ENCODE measurements at regions not wholly inside any gene's neighbourhood (a gene's known extent, or its start where the extent isn't known, plus 50 kb on each side); places are given as distances from the start of the nearest gene placed in this dataset.

DNA sequence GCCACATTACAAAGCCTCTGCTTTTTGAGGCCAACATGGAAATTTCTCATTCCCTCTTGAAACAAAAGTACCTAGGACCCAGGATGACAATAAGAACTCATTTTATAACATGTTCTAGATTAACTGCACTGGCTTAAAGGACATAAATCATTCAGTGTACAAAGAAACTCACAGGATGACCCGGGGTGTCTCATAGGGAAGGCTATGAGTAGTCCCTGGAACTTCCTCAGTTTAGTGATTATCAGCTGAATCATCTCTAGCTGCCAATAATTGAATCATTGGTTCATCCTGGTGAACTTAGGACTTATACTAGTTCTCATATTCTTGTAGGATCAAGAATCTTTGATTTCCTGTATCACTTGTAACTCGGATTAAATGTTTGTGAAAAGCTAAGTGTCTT, 95.8 kb upstream of the WDR1 start:
- no peak overlapping the region for H3K4me3 Mint-ChIP-seq (ENCODE audit: low read depth)
- no peaks in the 10 kb centered on the region for H3K4me1 Mint-ChIP-seq (ENCODE audit: low read depth)
- DNase-seq (ENCODE audit: low spot score) = no peak
- H3K9me3 Mint-ChIP-seq = no peaks in the 10 kb centered on the region
- H3K27me3 Mint-ChIP-seq (ENCODE audit: low read depth) = peaks cover 4% of the 10 kb centered on the region
- no peak overlapping the region for H3K27ac Mint-ChIP-seq
- no peaks in the 10 kb centered on the region for H3K36me3 Mint-ChIP-seq (ENCODE audit: low read depth)
- intact Hi-C loops (cut with micrococcal nuclease) = no loop called here

DNA sequence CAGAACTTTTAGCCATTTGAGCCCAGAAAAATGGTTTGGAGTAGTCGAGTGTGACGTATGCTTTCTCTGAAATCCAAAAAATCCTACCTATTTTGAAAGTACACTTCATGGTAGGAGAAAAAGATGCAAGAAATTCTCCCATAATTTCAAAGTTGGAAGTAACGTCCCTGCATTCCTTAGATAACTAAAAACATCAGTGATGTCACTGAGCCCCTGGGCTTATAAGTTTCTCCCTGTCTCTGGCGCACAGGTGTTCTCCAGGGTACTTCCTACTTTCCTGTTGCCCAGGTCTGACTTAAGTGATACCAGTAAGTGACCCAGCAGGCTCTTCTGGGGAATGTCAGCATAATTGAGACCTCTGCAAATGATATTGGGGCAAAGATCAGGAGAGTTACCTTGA, 90.5 kb upstream of the WDR1 start:
- DNase-seq (ENCODE audit: low spot score) = no peak
- intact Hi-C loops (cut with micrococcal nuclease) = loop anchor here (10.0 kb wide), 1 partner anchor 48 kb away; no protein-coding TSS in a partner anchor
- H3K36me3 Mint-ChIP-seq (ENCODE audit: low read depth) = no peaks in the 10 kb centered on the region
- H3K4me3 Mint-ChIP-seq (ENCODE audit: low read depth) = no peak overlapping the region
- H3K27ac Mint-ChIP-seq = no peak overlapping the region
- H3K4me1 Mint-ChIP-seq (ENCODE audit: low read depth) = no peaks in the 10 kb centered on the region
- peaks cover 6% of the 10 kb centered on the region for H3K27me3 Mint-ChIP-seq (ENCODE audit: low read depth)
- H3K9me3 Mint-ChIP-seq = no peaks in the 10 kb centered on the region

DNA sequence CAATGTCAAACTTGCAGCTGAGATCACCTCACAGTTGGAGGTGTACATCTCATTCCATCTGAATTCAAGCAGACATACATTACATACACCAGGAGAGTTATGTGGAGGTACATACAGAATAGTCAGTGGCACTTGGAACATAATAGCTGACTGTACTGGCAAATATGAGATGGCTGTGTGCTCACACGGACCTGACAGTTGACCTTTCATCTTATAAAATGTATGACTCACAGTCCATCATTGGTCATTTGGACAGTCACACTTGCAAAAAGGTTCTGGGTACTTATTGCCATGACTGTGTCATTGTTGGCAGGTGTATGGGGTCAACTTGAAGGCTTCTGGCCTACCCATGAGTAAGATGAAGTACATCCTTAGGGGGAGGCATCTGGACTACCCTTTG, 88.6 kb upstream of the WDR1 start:
- Mint-ChIP-seq H3K27ac (no peak overlapping the region), H3K4me1 (ENCODE audit: low read depth) (no peaks in the 10 kb centered on the region), H3K27me3 (ENCODE audit: low read depth) (peaks cover 6% of the 10 kb centered on the region), H3K36me3 (ENCODE audit: low read depth) (no peaks in the 10 kb centered on the region), H3K4me3 (ENCODE audit: low read depth) (no peak overlapping the region), H3K9me3 (no peaks in the 10 kb centered on the region)
- no peak for DNase-seq (ENCODE audit: low spot score)
- intact Hi-C loops (cut with micrococcal nuclease) = loop anchor here (10.0 kb wide), 1 partner anchor 50 kb away; no protein-coding TSS in a partner anchor

DNA sequence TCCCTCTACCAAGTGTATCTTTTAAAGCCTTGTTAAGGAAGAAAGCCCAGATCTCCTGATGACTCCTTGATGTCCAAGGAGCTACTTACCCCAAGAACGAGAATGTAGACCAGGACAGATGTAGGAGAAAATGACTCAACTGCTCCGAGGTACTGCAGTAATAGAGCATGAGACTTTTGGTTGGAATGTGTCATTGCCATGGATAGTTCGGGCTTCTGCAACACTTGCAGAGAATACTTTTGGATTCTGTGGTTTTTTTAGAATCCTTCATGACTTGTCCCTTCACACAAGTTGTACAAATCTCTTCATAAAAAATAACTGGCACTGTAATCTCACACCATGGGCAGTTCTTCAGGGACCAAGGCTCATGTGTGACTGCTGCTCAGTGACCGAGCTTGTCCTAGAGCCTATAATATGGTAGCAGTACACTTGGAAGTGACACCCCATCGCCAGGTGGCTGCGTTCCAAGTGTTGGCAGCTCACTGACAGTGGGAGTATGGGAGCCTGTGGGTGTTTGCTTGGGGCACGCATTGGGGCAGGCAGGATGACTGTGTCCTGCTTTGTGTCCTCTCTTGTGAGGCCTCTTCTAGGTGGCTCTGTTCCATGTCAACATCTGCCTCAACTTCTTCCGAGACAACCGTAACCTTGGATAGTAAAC, 87.9 kb upstream of the WDR1 start:
- intact Hi-C loops (cut with micrococcal nuclease) = loop anchor here (10.0 kb wide), 1 partner anchor 50 kb away; no protein-coding TSS in a partner anchor
- H3K36me3 Mint-ChIP-seq (ENCODE audit: low read depth) = no peaks in the 10 kb centered on the region
- H3K9me3 Mint-ChIP-seq = no peaks in the 10 kb centered on the region
- H3K4me1 Mint-ChIP-seq (ENCODE audit: low read depth) = no peaks in the 10 kb centered on the region
- H3K27me3 Mint-ChIP-seq (ENCODE audit: low read depth) = peaks cover 6% of the 10 kb centered on the region
- DNase-seq (ENCODE audit: low spot score) = no peak
- H3K27ac Mint-ChIP-seq = no peak overlapping the region
- no peak overlapping the region for H3K4me3 Mint-ChIP-seq (ENCODE audit: low read depth)

DNA sequence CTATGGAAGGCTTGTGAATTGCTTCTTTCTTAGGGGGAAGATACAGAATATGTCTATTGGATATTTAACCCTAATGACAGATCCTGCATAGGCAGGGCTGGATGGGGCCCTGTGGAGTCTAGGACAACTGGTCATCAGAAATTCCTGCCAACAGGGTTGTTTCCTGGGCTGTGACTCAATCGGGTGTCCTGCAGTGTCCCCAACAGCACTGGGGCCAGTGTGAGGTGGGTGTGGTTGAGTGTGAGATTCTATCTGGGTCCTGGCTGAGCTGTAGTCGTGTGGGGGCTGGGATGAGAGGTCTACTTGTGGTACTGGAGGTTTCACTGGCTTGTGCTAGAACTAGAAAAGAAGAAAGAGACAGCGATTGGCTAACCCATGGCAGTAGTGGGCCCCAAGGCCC, 87.3 kb upstream of the WDR1 start:
- intact Hi-C loops (cut with micrococcal nuclease) = loop anchor here (10.0 kb wide), 1 partner anchor 51 kb away; no protein-coding TSS in a partner anchor
- no peak overlapping the region for H3K4me3 Mint-ChIP-seq (ENCODE audit: low read depth)

DNA sequence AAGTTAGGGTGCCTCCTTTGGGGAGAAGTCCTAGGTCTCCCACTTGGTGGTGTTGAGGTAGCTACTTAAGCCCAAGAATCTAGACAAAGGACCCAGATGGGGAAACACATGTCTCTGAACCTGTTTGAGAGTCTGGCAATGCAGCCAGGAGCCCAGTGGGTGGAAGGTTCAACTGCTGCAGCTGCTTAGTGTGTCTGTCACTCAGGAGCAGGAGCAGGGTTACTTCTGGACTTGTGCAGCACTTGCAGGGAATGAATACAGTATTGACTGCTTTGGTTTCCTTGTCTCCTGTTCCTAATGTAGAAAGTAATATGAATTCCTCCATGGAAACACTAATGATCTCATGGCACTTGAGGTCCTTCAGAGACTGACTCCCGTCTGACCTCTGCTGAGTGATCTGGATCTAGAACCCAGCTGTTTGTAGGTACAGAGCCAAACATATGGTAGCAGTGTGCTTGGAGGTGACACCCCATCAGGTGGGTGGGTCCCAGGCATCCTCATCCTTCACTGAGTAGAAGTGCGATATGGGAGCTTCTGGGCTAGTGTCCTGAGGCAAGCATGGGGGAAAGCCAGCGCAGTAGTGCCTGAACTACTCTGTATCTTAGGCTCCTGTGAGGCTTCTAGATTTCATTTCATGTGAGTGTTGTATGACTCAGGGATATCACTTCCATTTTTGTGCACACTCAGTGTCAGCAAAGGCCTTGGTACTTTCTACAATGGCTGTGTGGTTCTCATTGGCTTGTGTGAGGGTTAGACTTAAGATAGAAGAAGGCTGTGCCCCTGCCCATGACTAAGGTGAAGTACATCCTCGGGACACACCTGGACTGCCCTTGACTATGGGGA, 85.0 kb upstream of the WDR1 start:
- Mint-ChIP-seq H3K27me3 (ENCODE audit: low read depth) (peaks cover 4% of the 10 kb centered on the region), H3K4me3 (ENCODE audit: low read depth) (no peak overlapping the region), H3K36me3 (ENCODE audit: low read depth) (no peaks in the 10 kb centered on the region), H3K9me3 (no peaks in the 10 kb centered on the region), H3K27ac (no peak overlapping the region), H3K4me1 (ENCODE audit: low read depth) (no peaks in the 10 kb centered on the region)
- DNase-seq (ENCODE audit: low spot score) = no peak
- intact Hi-C loops (cut with micrococcal nuclease) = loop anchor here (10.0 kb wide), 1 partner anchor 53 kb away; no protein-coding TSS in a partner anchor

More for the DNA sequence above, 87.3 kb upstream of the WDR1 start:
- Mint-ChIP-seq H3K4me1 (ENCODE audit: low read depth) (no peaks in the 10 kb centered on the region), H3K36me3 (ENCODE audit: low read depth) (no peaks in the 10 kb centered on the region), H3K27ac (no peak overlapping the region), H3K9me3 (no peaks in the 10 kb centered on the region), H3K27me3 (ENCODE audit: low read depth) (peaks cover 8% of the 10 kb centered on the region)
- no peak for DNase-seq (ENCODE audit: low spot score)

DNA sequence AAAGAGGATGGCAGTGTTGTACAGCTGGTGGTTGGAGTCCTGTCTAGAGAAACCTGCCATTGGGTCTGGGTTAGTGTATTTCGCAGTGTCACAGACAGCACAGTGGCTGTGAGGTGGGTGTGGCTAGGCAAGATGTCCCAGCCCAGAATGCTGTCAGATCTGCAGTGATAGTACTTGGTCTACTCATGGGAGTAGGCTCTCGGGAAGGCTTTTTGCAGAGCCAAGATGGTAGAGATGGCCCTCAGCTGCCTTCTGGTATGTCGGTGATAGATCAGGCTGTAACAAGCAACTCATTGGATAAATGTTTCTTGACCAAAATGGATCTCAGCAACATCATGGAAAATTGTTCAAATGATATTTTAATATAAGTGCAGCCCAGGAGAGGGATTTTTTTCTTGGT, 84.3 kb upstream of the WDR1 start:
- no peak overlapping the region for H3K27ac Mint-ChIP-seq
- H3K4me1 Mint-ChIP-seq (ENCODE audit: low read depth) = no peaks in the 10 kb centered on the region
- no peak overlapping the region for H3K4me3 Mint-ChIP-seq (ENCODE audit: low read depth)
- no peak for DNase-seq (ENCODE audit: low spot score)
- intact Hi-C loops (cut with micrococcal nuclease) = loop anchor here (10.0 kb wide), 1 partner anchor 54 kb away; no protein-coding TSS in a partner anchor
- no peaks in the 10 kb centered on the region for H3K9me3 Mint-ChIP-seq
- no peaks in the 10 kb centered on the region for H3K36me3 Mint-ChIP-seq (ENCODE audit: low read depth)
- peaks cover 4% of the 10 kb centered on the region for H3K27me3 Mint-ChIP-seq (ENCODE audit: low read depth)

DNA sequence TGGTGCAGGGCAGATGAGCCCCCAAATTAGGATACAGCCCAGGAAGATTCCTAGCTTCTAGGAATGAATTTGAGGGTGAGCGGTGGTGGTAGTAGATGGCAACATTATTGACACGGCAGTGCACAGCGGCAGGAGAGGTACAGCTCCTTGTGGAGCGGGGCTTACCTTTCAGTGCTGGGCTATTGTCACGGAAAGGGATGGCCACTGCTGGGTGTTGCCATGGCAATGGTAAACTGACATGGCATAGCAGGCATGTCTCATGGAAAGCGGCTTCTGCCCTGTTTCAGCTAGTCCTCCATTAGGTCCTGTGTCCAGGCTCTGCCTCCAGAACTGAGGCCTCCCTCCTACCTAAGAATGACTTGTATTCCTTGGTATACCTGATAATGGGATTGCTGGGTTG, 81.8 kb upstream of the WDR1 start:
- H3K9me3 Mint-ChIP-seq = no peaks in the 10 kb centered on the region

DNA sequence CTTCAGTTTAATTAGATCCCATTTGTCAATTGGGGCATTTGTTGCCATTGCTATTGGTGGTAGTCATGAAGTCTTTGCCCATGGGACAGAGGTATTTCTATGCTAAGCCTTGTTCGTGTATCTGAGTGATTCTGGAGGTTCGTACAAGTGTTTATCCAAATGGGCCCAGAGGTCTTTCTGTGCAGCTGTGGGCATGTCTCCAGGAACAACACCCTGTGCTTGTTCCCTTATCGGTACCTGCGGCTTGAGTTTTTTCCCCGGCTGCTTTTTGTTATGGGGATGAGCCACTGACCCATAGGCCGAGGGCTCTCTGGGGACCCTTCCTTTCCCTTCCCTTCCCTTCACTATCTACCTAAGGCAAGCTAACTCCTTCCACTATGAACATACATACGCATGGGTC, 81.4 kb upstream of the WDR1 start:
- intact Hi-C loops (cut with micrococcal nuclease) = no loop called here
- Mint-ChIP-seq H3K4me3 (ENCODE audit: low read depth) (no peak overlapping the region), H3K27ac (no peak overlapping the region), H3K27me3 (ENCODE audit: low read depth) (peaks cover 2% of the 10 kb centered on the region), H3K4me1 (ENCODE audit: low read depth) (no peaks in the 10 kb centered on the region), H3K9me3 (no peaks in the 10 kb centered on the region), H3K36me3 (ENCODE audit: low read depth) (no peaks in the 10 kb centered on the region)
- no peak for DNase-seq (ENCODE audit: low spot score)

More for the DNA sequence above, 81.8 kb upstream of the WDR1 start:
- H3K4me3 Mint-ChIP-seq (ENCODE audit: low read depth) = no peak overlapping the region
- H3K36me3 Mint-ChIP-seq (ENCODE audit: low read depth) = no peaks in the 10 kb centered on the region
- no peaks in the 10 kb centered on the region for H3K4me1 Mint-ChIP-seq (ENCODE audit: low read depth)
- DNase-seq (ENCODE audit: low spot score) = no peak
- intact Hi-C loops (cut with micrococcal nuclease) = no loop called here
- no peak overlapping the region for H3K27ac Mint-ChIP-seq
- peaks cover 2% of the 10 kb centered on the region for H3K27me3 Mint-ChIP-seq (ENCODE audit: low read depth)

DNA sequence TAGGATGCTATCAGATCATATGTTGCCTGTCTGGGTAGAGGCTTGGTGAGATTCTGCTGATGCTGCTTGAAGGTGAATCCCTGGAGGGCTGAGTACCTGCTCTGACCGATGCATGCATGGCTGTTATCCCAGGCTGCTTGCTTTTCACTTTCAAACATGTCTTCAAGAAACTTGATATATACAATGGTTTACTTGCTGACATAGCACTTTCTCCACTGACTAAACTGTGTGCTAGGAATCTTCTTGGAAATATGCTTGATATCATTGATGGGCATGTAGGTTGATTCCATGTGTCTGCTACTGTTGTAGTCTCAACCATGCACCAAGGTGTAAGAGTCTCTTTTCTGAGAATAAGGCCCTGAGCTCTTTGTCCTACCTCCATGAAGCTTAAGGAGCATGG, 79.6 kb upstream of the WDR1 start:
- intact Hi-C loops (cut with micrococcal nuclease) = no loop called here
- H3K27ac Mint-ChIP-seq = no peak overlapping the region
- no peak overlapping the region for H3K4me3 Mint-ChIP-seq (ENCODE audit: low read depth)
- no peaks in the 10 kb centered on the region for H3K4me1 Mint-ChIP-seq (ENCODE audit: low read depth)
- H3K36me3 Mint-ChIP-seq (ENCODE audit: low read depth) = no peaks in the 10 kb centered on the region
- H3K27me3 Mint-ChIP-seq (ENCODE audit: low read depth) = peaks cover 10% of the 10 kb centered on the region
- no peaks in the 10 kb centered on the region for H3K9me3 Mint-ChIP-seq
- no peak for DNase-seq (ENCODE audit: low spot score)

DNA sequence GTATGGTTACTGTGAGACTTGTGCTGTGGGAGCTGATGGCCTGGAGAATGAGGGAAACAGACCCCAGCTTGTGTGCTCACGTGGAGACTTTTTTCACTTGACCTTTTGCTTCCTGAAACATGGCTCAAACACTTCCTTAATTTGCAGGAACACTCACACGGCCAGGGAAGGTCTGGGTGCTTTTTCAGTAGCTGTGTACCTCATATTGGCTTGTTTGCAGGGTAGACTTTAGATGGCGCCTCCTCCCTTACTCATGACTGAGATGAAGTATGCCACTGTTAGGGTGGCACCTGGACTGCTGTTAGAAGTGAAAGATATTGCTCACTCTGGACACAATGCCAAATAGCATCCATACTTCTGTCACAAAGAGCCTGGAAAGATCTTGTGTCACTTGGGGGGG, 75.7 kb upstream of the WDR1 start:
- peaks cover 13% of the 10 kb centered on the region for H3K27me3 Mint-ChIP-seq (ENCODE audit: low read depth)
- H3K4me1 Mint-ChIP-seq (ENCODE audit: low read depth) = no peaks in the 10 kb centered on the region
- intact Hi-C loops (cut with micrococcal nuclease) = no loop called here
- no peaks in the 10 kb centered on the region for H3K9me3 Mint-ChIP-seq
- no peaks in the 10 kb centered on the region for H3K36me3 Mint-ChIP-seq (ENCODE audit: low read depth)
- H3K4me3 Mint-ChIP-seq (ENCODE audit: low read depth) = no peak overlapping the region
- no peak for DNase-seq (ENCODE audit: low spot score)
- H3K27ac Mint-ChIP-seq = no peak overlapping the region

DNA sequence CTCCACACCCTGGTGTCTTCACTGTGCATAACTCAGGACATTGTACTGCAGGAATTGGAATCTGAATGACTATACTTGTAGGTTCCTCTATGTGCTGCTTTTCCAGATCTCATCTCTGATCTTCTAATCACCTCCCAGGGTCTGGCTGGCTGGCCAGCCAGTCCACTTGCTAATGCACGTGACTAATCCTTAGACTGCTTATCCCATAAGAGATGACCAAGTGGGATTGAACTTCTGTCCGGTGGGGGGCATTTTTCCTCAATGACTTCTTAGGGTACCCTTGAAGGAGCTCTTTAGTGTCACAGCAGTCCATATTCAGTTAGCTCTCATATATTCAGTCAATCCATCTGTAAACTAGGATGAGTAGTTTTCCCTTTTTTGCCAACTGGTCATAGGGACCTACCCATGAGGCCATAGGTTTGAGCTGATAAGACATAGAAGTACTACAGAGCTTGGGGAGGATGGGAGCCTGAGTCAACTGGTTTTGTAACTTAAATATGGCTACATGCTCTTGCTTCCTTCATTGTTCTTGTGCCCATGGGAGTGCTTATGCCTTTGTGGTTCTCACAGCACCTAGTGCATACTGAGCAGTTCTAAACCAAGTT, 71.9 kb upstream of the WDR1 start:
- peaks cover 7% of the 10 kb centered on the region for H3K4me1 Mint-ChIP-seq (ENCODE audit: low read depth)
- no peaks in the 10 kb centered on the region for H3K9me3 Mint-ChIP-seq
- DNase-seq (ENCODE audit: low spot score) = no peak
- H3K27me3 Mint-ChIP-seq (ENCODE audit: low read depth) = peaks cover 13% of the 10 kb centered on the region
- no peaks in the 10 kb centered on the region for H3K36me3 Mint-ChIP-seq (ENCODE audit: low read depth)
- intact Hi-C loops (cut with micrococcal nuclease) = loop anchor here (10.0 kb wide), 1 partner anchor 1286 kb away; no protein-coding TSS in a partner anchor
- no peak overlapping the region for H3K27ac Mint-ChIP-seq
- H3K4me3 Mint-ChIP-seq (ENCODE audit: low read depth) = no peak overlapping the region

Data from activated T-helper 2 cell treated with anti-CD3 and anti-CD28 coated beads, Interferon-gamma antibody, Interleukin-2, Interleukin-4, amounts not matched to agents 10 μg/mL and 5 μg/mL and 100 μg/mL, durations not matched to agents 14 hours and 24 hours and 36 hours (primary cell).